Chondrocyte (in vitro differentiated cells): ENCODE measurements at regions not wholly inside any gene's neighbourhood (a gene's known extent, or its start where the extent isn't known, plus 50 kb on each side); places are given as distances from the start of the nearest gene placed in this dataset.

Experiments used
- DNase-seq: peaks from one replicate; pipeline ENCODE4 v3.0.0; 2021; ENCODE audit warnings: mixed read lengths, low spot score
- H3K27ac Mint-ChIP-seq: one replicate; pipeline ENCODE4 v1.8.0; 2021; ENCODE audit warnings: mild to moderate bottlenecking, moderate library complexity, mixed read lengths; ENCODE audit not compliant: unreplicated experiment
- H3K27me3 Mint-ChIP-seq: 2 replicates; pipeline ENCODE4 v1.8.0; 2021; ENCODE audit warnings: low read depth, mixed read lengths
- H3K36me3 Mint-ChIP-seq: 2 replicates; pipeline ENCODE4 v1.8.0; 2021; ENCODE audit warnings: low read depth, mixed read lengths
- H3K4me1 Mint-ChIP-seq: 2 replicates; pipeline ENCODE4 v1.8.0; 2021; ENCODE audit warnings: low read depth, mild to moderate bottlenecking, mixed read lengths
- H3K4me3 Mint-ChIP-seq: one replicate; pipeline ENCODE4 v1.8.0; 2021; ENCODE audit warnings: mild to moderate bottlenecking, moderate library complexity, mixed read lengths; ENCODE audit not compliant: unreplicated experiment
- H3K9me3 Mint-ChIP-seq: 2 replicates; pipeline ENCODE4 v1.8.0; 2021; ENCODE audit warnings: low read depth, mixed read lengths
- CTCF ChIP-seq: fragments of 200-600 bp; sonication (generic); IDR thresholded peaks from 2 replicates; pipeline ENCODE4 v1.5.0; 2021; ENCODE audit warnings: antibody characterized with exemption, mild to moderate bottlenecking, moderate library complexity

GRCh38 chr9:16282216-16282615, 588.3 kb downstream of the BNC2 start:
- Mint-ChIP-seq H3K9me3 (peaks cover 4% of the 10 kb centered on the region), H3K4me1 (peaks cover 7% of the 10 kb centered on the region), H3K27me3 (no peaks in the 10 kb centered on the region), H3K4me3 (no peak overlapping the region), H3K36me3 (peaks cover 2% of the 10 kb centered on the region), H3K27ac (no peak overlapping the region)
- no peak for TF ChIP-seq CTCF
- no peak for DNase-seq

- H3K27ac Mint-ChIP-seq, result no peak overlapping the region
- H3K4me1 Mint-ChIP-seq, result peaks cover 7% of the 10 kb centered on the region
These were observed 587.8 kb downstream of the BNC2 start for GRCh38 chr9:16282718-16283117.

GRCh38 chr9:16286160-16286559, 584.3 kb downstream of the BNC2 start:
- Mint-ChIP-seq H3K36me3 (peaks cover 2% of the 10 kb centered on the region), H3K9me3 (peaks cover 4% of the 10 kb centered on the region), H3K4me3 (no peak overlapping the region), H3K27ac (no peak overlapping the region), H3K27me3 (no peaks in the 10 kb centered on the region), H3K4me1 (peaks cover 13% of the 10 kb centered on the region)
- DNase-seq, result no peak
- TF ChIP-seq CTCF, result no peak

More at GRCh38 chr9:16282718-16283117, 587.8 kb downstream of the BNC2 start:
- no peak overlapping the region for H3K4me3 Mint-ChIP-seq
- peaks cover 2% of the 10 kb centered on the region for H3K36me3 Mint-ChIP-seq
- no peak for DNase-seq
- H3K9me3 Mint-ChIP-seq, result peaks cover 4% of the 10 kb centered on the region
- no peaks in the 10 kb centered on the region for H3K27me3 Mint-ChIP-seq
- TF ChIP-seq CTCF, result no peak

GRCh38 chr9:16289639-16290038, 580.8 kb downstream of the BNC2 start:
- DNase-seq, result no peak
- Mint-ChIP-seq H3K36me3 (peaks cover 2% of the 10 kb centered on the region), H3K4me1 (peaks cover 10% of the 10 kb centered on the region), H3K27ac (no peak overlapping the region), H3K27me3 (no peaks in the 10 kb centered on the region), H3K4me3 (no peak overlapping the region), H3K9me3 (peaks cover 4% of the 10 kb centered on the region)
- TF ChIP-seq CTCF, result no peak

- H3K4me1 Mint-ChIP-seq, result peaks cover 14% of the 10 kb centered on the region
- DNase-seq, result no peak
- peaks cover 5% of the 10 kb centered on the region for H3K36me3 Mint-ChIP-seq
- no peak overlapping the region for H3K4me3 Mint-ChIP-seq
- H3K27me3 Mint-ChIP-seq, result no peaks in the 10 kb centered on the region
- H3K9me3 Mint-ChIP-seq, result peaks cover 4% of the 10 kb centered on the region
- H3K27ac Mint-ChIP-seq, result no peak overlapping the region
- TF ChIP-seq CTCF, result no peak
These were observed 580.3 kb downstream of the BNC2 start for GRCh38 chr9:16290169-16290568.
